HCT116 (cell line): ENCODE measurements at regions not wholly inside any gene's neighbourhood (a gene's known extent, or its start where the extent isn't known, plus 50 kb on each side); places are given as distances from the start of the nearest gene placed in this dataset.

Source experiments
- EGR1 ChIP-seq: IDR thresholded peaks from 2 replicates; pipeline ENCODE4 v1.6.1; 2012; ENCODE audit warnings: low read depth
- EZH2 ChIP-seq: fragments of 200-600 bp; sonication (generic); IDR thresholded peaks from 2 replicates; pipeline ENCODE4 v1.6.1; 2017; ENCODE audit warnings: antibody characterized with exemption, mixed run types
- POLR2A ChIP-seq: IDR thresholded peaks from 2 replicates; pipeline ENCODE4 v1.7.0; 2011; ENCODE audit warnings: borderline replicate concordance; ENCODE audit not compliant: insufficient read depth, insufficient read length; ENCODE audit errors: extremely low read depth
- POLR2AphosphoS5 ChIP-seq: IDR thresholded peaks from 2 replicates; pipeline ENCODE4 v1.6.1; 2011; ENCODE audit warnings: mild to moderate bottlenecking, low read depth, low read length, moderate library complexity
- ZNF274 ChIP-seq: fragments of 200-500 bp; sonication (Bioruptor generic); IDR thresholded peaks from 2 replicates; pipeline ENCODE4 v1.6.1; 2014; ENCODE audit warnings: mild to moderate bottlenecking, low read depth, low read length, inconsistent platforms
- TF ChIP-seq, protein P1 (sequence below), 3 experiments: fragments of 200-600 bp in 1 of 3; sonication (generic) in 1 of 3; IDR thresholded peaks in 2 of 3; conservative IDR thresholded peaks in 1 of 3; 2 replicates each; pipeline ENCODE4 v1.5.1; 2012 to 2017; ENCODE audit warnings: low read depth in 2 of 3, low read length in 2 of 3, antibody characterized with exemption in 1 of 3, borderline replicate concordance in 1 of 3, control low read depth in 1 of 3, mild to moderate bottlenecking in 1 of 3, mixed read lengths in 1 of 3, mixed run types in 1 of 3, moderate library complexity in 1 of 3; ENCODE audit not compliant: insufficient read depth in 1 of 3

DNA sequence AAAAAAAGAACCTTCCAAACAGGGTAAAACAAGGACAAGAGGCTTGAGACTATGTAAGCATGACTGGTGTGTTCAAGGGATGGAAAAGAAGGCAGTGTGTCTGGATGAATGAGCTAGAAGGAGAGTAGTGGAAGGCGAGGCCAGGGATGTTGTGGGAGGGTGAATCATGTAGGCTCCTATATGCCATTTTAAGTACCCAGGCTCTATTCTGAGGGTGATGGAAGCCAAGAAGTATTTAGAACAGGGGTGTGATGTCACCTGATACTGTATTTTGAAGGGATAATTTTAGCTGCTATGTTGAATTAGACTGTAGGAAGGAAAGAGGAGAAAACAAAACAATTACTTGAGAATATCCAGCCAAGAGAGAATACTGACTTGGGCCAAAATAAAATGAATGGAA, 524.7 kb upstream of the CRIM1 start:
- TF ChIP-seq, protein P1, sequence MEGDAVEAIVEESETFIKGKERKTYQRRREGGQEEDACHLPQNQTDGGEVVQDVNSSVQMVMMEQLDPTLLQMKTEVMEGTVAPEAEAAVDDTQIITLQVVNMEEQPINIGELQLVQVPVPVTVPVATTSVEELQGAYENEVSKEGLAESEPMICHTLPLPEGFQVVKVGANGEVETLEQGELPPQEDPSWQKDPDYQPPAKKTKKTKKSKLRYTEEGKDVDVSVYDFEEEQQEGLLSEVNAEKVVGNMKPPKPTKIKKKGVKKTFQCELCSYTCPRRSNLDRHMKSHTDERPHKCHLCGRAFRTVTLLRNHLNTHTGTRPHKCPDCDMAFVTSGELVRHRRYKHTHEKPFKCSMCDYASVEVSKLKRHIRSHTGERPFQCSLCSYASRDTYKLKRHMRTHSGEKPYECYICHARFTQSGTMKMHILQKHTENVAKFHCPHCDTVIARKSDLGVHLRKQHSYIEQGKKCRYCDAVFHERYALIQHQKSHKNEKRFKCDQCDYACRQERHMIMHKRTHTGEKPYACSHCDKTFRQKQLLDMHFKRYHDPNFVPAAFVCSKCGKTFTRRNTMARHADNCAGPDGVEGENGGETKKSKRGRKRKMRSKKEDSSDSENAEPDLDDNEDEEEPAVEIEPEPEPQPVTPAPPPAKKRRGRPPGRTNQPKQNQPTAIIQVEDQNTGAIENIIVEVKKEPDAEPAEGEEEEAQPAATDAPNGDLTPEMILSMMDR (IDR thresholded peaks at IDR 0.05 in 2 of 3, conservative IDR thresholded peaks at IDR 0.05 in 1 of 3; ENCODE audit: borderline replicate concordance in 1 of 3, insufficient read depth in 1 of 3, low read depth in 2 of 3, low read length in 2 of 3): no peak
- TF ChIP-seq POLR2AphosphoS5: no peak
- no peak for TF ChIP-seq EZH2
- no peak for TF ChIP-seq ZNF274
- TF ChIP-seq POLR2A: no peak
- TF ChIP-seq EGR1: no peak
